ENCODE measurements at regions not wholly inside any gene's neighbourhood (a gene's known extent, or its start where the extent isn't known, plus 50 kb on each side); places are given as distances from the start of the nearest gene placed in this dataset.
"Not testable (repeated sequence)": the region's sequence is repeated elsewhere in the genome, so short reads cannot be mapped to it uniquely, and the experiment has no call there.

- H3K27me3 Mint-ChIP-seq: no peaks in the 10 kb centered on the region
- DNase-seq (ENCODE audit: low spot score, unreplicated experiment): no peak
- no peak for TF ChIP-seq CTCF (IDR thresholded peaks at IDR 0.05; ENCODE audit: unreplicated experiment)
- H3K27ac Mint-ChIP-seq: no peak overlapping the region
- H3K4me3 Mint-ChIP-seq (ENCODE audit: low read depth): no peak overlapping the region
- no peaks in the 10 kb centered on the region for H3K36me3 Mint-ChIP-seq (ENCODE audit: insufficient read depth)
- no peaks in the 10 kb centered on the region for H3K4me1 Mint-ChIP-seq (ENCODE audit: low read depth)
- peaks cover 26% of the 10 kb centered on the region for H3K9me3 Mint-ChIP-seq (ENCODE audit: low read depth)
These were observed 150.4 kb upstream of the SMIM30 start for GRCh38 chr7:113268757-113269156.

GRCh38 chr7:113267885-113268284 lies 149.5 kb upstream of the SMIM30 start:
- DNase-seq (ENCODE audit: low spot score, unreplicated experiment): no peak
- Mint-ChIP-seq H3K27me3 (no peaks in the 10 kb centered on the region), H3K4me3 (ENCODE audit: low read depth) (no peak overlapping the region), H3K4me1 (ENCODE audit: low read depth) (no peaks in the 10 kb centered on the region), H3K27ac (no peak overlapping the region), H3K36me3 (ENCODE audit: insufficient read depth) (no peaks in the 10 kb centered on the region), H3K9me3 (ENCODE audit: low read depth) (peaks cover 28% of the 10 kb centered on the region)
- TF ChIP-seq CTCF (IDR thresholded peaks at IDR 0.05; ENCODE audit: unreplicated experiment): no peak

- no peak for DNase-seq (ENCODE audit: low spot score, unreplicated experiment)
- H3K27me3 Mint-ChIP-seq: no peaks in the 10 kb centered on the region
- H3K27ac Mint-ChIP-seq: no peak overlapping the region
- no peaks in the 10 kb centered on the region for H3K4me1 Mint-ChIP-seq (ENCODE audit: low read depth)
- no peak for TF ChIP-seq CTCF (IDR thresholded peaks at IDR 0.05; ENCODE audit: unreplicated experiment)
- H3K4me3 Mint-ChIP-seq (ENCODE audit: low read depth): no peak overlapping the region
- no peaks in the 10 kb centered on the region for H3K36me3 Mint-ChIP-seq (ENCODE audit: insufficient read depth)
- peaks cover 28% of the 10 kb centered on the region for H3K9me3 Mint-ChIP-seq (ENCODE audit: low read depth)
These were observed 148.9 kb upstream of the SMIM30 start for GRCh38 chr7:113267271-113267670.

GRCh38 chr7:113263749-113264148 lies 145.4 kb upstream of the SMIM30 start:
- H3K27ac Mint-ChIP-seq: no peak overlapping the region
- H3K9me3 Mint-ChIP-seq (ENCODE audit: low read depth): peaks cover 10% of the 10 kb centered on the region
- H3K27me3 Mint-ChIP-seq: no peaks in the 10 kb centered on the region
- no peak for DNase-seq (ENCODE audit: low spot score, unreplicated experiment)
- no peaks in the 10 kb centered on the region for H3K4me1 Mint-ChIP-seq (ENCODE audit: low read depth)
- no peaks in the 10 kb centered on the region for H3K36me3 Mint-ChIP-seq (ENCODE audit: insufficient read depth)
- no peak for TF ChIP-seq CTCF (IDR thresholded peaks at IDR 0.05; ENCODE audit: unreplicated experiment)
- no peak overlapping the region for H3K4me3 Mint-ChIP-seq (ENCODE audit: low read depth)

GRCh38 chr7:113263215-113263742 lies 144.9 kb upstream of the SMIM30 start:
- H3K27me3 Mint-ChIP-seq; H3K4me1 Mint-ChIP-seq (ENCODE audit: low read depth); H3K9me3 Mint-ChIP-seq (ENCODE audit: low read depth); H3K4me3 Mint-ChIP-seq (ENCODE audit: low read depth); DNase-seq (ENCODE audit: low spot score, unreplicated experiment); H3K36me3 Mint-ChIP-seq (ENCODE audit: insufficient read depth); H3K27ac Mint-ChIP-seq: not testable (repeated sequence)

GRCh38 chr7:113256883-113257531 lies 138.7 kb upstream of the SMIM30 start:
- H3K27ac Mint-ChIP-seq: no peak overlapping the region
- no peak for TF ChIP-seq CTCF (IDR thresholded peaks at IDR 0.05; ENCODE audit: unreplicated experiment)
- no peaks in the 10 kb centered on the region for H3K36me3 Mint-ChIP-seq (ENCODE audit: insufficient read depth)
- H3K4me3 Mint-ChIP-seq (ENCODE audit: low read depth): no peak overlapping the region
- no peaks in the 10 kb centered on the region for H3K27me3 Mint-ChIP-seq
- H3K4me1 Mint-ChIP-seq (ENCODE audit: low read depth): no peaks in the 10 kb centered on the region
- peaks cover 4% of the 10 kb centered on the region for H3K9me3 Mint-ChIP-seq (ENCODE audit: low read depth)
- DNase-seq (ENCODE audit: low spot score, unreplicated experiment): no peak
